CD4-positive, alpha-beta T cell treated with Interleukin-2 at 100 ng/mL for 4 hours (primary cell): ENCODE measurements at regions not wholly inside any gene's neighbourhood (a gene's known extent, or its start where the extent isn't known, plus 50 kb on each side); places are given as distances from the start of the nearest gene placed in this dataset.

Source experiments
- DNase-seq: peaks from one replicate; pipeline ENCODE4 v3.0.0-alpha.2; 2020; ENCODE audit warnings: low spot score

DNA sequence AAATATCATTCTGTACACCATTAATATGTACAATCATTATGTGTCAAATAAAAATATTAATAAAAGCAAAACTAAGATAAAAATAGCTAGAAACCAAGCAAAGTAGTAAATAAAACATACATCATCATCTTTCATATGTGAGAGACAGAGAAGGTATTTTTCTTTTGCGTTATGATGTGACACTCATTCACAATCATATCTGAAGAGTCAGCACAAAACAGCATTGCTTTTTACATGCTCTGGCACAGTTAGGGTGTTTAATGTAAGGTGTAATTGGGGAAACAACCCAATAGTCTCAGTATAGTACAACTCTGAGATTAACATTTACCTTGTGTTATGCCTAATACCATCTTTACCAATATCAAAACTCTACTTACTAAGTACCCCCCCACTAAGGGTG, 376.6 kb downstream of the TMA16 start:
- DNase-seq, result no peak

DNA sequence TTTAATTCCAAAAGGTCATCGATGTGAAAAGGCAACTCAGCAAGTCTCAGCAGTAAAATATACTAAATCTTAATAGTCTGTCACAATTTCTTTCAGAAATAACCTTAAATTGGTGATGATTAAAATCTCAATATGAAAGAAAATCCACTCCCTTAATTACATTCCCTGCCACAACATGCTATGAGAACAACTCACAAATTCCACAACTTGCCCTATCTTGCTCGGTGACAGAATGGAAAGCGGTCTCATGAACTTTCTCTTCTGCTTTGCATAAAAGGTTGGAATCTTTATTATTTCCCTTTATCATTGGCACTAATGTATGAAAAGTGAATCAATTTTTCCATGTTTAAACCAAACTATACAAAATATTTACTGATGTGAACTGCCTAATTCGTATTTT, 380.8 kb downstream of the TMA16 start:
- no peak for DNase-seq

GRCh38 chr4:163878336-163879121, 384.0 kb downstream of the TMA16 start:
- DNase-seq, result no peak

DNA sequence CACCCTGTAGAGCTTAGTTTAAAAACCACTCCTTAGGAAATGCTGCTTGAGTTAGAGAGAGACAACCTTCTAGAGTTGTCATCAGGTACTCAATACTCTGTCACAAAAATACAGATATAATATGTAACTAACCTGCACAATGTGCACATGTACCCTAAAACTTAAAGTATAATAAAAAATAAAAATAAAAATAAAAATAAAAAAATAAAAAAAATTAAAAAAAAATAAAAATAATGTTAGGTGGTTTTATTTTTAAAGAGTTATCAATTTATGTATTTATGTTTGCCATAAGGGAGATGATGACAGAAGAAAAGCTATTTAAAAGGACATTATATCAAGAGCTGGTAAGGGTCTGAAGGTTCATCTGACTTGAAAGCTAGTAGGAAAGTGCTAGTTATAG, 397.9 kb downstream of the TMA16 start:
- DNase-seq, result no peak

DNA sequence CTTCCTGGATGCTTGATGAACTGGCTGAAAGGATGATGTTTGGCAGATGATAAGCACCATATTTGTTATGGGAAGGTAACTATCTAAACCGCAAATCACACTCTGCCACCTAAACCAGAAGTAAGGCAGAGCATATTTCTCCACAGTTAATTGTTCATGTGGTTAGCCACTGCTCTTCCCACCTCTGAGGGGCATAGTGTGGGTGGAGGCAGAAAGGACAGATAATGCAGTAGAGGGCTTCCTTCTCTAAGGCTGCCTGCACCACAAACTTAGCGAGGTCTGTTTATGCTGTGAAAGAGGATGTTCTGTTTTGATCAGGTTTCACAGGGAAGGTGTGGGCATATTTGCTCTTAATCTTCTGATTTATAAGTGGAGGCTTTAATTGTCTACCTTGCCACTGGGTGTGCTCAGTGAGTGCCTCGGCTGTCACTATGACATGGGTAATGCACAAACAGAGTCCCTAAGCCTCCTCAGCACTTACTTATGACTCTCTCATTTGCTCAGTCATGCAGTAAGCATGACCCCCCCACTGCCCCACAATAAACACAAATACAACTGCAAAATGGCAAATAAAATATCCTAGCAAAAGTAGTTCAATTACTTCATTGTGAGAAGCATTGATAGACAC, 401.0 kb downstream of the TMA16 start:
- DNase-seq, result peak; percentile 31

GRCh38 chr4:163901319-163901718, 406.8 kb downstream of the TMA16 start:
- DNase-seq, result no peak

- no peak for DNase-seq
Observed at GRCh38 chr4:163902417-163902816, 407.9 kb downstream of the TMA16 start.

GRCh38 chr4:163911891-163912290, 417.4 kb downstream of the TMA16 start:
- no peak for DNase-seq

DNA sequence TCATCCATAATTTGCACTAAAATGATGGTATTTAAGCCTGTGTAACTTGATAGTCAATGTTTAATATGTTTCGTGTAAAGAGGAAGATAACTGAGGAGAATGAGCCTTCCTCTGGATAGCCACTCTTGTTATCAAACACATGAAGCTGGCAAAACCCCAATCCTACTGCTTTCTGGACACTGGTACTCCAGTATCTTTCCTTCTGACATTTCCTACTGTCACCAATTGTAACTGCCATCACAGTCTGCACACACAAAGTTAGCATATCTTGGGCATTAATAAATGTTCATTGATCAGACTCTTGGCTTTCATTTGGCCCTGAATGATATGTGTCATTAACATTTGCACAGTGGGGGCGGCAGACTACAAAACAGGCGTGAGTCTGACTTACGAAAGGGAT, 419.1 kb downstream of the TMA16 start:
- no peak for DNase-seq

DNA sequence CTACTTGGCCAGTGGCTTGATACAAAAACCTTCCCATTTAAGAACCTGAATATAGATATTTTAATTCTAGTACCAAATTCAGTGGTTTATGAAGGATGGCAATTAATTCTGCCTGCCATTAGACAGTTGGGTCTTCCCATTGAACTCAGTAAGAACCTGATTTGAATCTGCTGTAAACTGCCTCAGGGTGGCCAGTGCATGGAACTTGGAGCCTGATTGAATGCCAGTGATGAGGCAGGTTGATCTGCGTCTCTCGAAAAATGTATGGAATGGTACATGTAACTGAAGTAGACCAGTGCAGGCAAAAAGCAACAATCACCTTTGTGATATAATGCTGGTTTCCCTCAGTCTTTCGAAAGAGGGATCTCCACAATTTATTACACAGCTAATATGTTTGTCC, 421.4 kb downstream of the TMA16 start:
- no peak for DNase-seq

DNA sequence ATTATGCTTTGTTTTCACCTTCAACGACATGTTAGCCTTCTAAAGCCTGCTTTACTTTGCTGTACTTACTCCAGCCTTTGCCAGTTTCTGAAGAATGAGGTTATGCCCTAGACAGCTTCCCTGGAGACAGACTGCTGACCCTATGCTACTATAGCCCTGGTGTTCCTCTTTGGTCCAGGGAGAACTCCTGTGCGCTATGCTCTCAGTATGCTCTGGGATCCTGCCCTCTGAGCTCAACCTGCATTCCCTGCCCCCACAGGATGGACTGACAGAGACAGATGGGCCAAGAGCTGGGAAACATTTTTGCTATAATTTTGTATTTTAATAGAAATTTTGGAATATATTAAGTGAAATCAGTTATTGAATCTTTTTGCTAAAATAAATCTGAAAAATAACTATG, 425.9 kb downstream of the TMA16 start:
- DNase-seq, result no peak

DNA sequence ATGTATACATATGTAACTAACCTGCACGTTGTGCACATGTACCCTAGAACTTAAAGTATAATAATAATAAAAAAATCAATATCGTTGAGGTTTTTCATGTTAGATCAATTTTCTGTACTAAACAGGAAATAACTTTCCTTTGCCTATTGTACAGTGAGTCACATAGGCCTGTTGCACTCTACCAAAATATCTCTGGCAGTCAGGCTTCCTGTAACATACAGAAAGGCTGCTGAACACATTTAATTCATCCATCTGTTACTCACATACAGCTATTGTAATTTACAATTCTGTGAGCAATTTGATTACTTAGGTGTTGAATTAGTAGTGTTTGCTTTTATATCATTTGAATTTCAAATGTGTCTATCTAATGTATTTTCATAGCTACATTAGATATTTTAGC, 427.8 kb downstream of the TMA16 start:
- no peak for DNase-seq

DNA sequence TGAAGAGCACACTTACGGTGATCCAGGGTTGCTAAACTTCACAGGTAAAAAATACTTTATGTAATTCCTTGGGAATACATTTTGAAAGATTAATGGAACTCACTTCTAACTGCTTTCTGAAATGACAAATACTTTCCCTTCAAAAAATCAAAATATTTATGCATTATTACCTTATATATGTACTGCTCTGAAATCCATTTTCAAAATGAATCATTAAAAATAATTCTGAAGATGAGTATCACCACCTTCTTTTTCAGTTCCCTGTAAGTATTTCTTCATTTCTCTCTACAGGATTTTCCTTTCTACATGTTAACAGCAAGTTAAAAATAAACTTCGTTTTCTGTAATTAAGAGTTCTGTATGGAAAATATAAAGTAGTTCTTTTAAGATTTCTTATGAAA, 428.6 kb downstream of the TMA16 start:
- no peak for DNase-seq

- no peak for DNase-seq
Observed at GRCh38 chr4:163930086-163930485, 435.6 kb downstream of the TMA16 start.

DNA sequence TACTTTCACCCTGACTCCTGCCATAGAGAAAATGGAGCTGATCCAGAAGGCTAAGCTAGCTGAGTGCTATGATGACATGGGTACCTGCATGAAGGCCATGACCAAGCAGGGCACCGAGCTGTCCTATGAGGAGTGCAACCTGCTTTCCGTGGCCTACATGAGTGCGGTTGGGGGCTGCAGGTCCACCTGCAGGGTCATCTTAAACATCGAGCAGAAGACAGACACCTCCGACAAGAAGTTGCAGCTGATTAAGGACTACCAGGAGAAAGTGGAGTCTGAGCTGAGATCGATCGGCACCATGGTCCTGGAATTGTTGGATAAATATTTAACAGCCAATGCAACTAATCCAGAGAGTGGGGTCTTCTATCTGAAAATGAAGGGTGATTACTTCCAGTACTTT, 438.0 kb downstream of the TMA16 start:
- no peak for DNase-seq

DNA sequence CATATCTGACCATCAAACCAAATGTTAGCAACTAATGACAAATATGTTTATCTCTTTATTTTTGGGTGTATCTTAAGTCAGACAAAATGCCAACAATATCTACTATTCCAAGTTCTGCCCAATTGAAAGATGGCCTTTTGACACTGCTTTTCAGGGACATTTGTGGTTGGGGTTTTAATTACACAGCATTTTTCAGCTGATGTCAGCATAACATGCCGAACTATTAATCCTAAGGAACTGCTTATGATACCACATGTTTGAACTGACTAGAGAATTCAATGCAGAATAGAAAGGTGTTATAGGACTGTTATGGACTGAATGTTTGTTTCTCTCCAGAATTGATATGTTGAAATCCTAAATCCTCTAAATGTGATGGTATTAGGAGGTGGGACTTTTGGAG, 445.1 kb downstream of the TMA16 start:
- DNase-seq, result no peak

DNA sequence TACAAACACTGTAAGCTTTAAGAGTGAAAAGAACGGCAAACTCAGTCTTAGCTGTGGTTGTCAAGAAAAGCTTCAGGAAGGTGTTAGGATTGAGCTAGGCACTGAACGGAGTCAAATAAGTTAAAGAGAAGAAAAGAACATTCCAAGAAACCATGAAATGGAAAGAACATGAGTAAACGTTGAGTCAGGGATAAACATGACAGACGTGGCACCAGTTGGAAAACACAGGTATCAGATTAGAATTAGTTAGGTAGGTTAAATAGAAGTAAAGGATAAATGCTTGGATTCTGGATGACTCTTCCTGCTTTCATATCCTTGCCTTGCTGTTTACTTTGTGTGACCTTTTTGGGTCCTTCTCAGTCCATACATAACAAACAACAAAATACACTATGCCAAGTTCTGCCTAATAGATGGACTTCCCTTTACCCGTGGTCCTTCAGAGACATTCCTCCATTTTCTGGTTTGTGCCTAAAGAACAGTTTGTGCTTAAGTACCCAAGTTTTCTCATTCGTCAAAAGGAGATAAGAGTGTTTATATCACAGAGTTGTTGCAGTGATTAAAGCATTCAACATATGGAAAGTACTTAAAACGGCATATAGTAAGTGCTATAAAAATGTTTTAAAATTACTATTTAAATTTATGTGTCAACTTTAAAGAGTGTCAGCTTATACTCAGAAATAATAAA, 446.9 kb downstream of the TMA16 start:
- no peak for DNase-seq

- DNase-seq, result no peak
Observed at GRCh38 chr4:163948920-163949455, 454.5 kb downstream of the TMA16 start.

DNA sequence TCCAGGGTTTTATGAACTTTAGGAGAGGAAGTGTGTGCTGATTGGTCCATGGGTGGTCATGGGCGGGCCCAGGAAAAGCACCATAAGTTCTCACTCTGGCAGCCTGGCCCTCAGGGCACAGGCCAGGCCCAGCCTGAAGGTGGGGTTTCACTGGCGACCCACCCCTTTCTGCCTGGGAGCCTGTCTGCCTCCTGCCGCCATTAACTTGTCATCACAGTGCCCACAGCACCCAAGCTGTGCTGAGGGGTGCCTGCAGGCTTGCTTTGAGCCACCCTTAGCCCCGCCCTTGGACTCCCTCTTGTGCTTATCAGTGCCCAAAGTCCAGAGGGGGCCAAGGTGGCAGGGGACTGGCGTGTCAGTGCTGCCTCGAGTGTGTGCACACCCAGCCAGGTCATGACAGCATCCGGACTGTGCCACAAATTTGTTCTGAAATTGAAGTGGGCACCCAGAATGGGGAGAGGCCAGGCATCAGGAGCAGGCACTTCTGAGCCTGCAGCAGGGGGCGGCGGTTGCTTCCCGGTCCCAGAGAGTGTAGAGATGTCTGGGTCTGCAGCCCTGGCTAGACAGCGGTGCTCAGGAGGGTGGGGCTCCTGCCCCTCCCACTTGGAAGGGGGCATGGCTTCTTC, 455.6 kb downstream of the TMA16 start:
- no peak for DNase-seq

- no peak for DNase-seq
Observed at GRCh38 chr4:163955288-163955687, 460.8 kb downstream of the TMA16 start.

GRCh38 chr4:163958751-163959150, 464.3 kb downstream of the TMA16 start:
- DNase-seq, result no peak

GRCh38 chr4:163959932-163960331, 465.4 kb downstream of the TMA16 start:
- DNase-seq, result no peak

GRCh38 chr4:163966612-163967011, 472.1 kb downstream of the TMA16 start:
- no peak for DNase-seq
